Choroid plexus epithelial cell (primary cell): ENCODE measurements at regions not wholly inside any gene's neighbourhood (a gene's known extent, or its start where the extent isn't known, plus 50 kb on each side); places are given as distances from the start of the nearest gene placed in this dataset.

Experiments used
- DNase-seq: peaks from one replicate; pipeline ENCODE4 v3.0.0-alpha.2; 2010; ENCODE audit warnings: low read depth
- H3K4me3 ChIP-seq: 2 replicates; pipeline ENCODE4 v1.5.1; 2011; ENCODE audit warnings: low read depth, mild to moderate bottlenecking, control low read depth, low read length, moderate library complexity
- CTCF ChIP-seq: conservative IDR thresholded peaks from 2 replicates; pipeline ENCODE4 v1.5.1; 2011; ENCODE audit warnings: low read depth, mild to moderate bottlenecking, control low read depth, inconsistent platforms, low read length, moderate library complexity

DNA sequence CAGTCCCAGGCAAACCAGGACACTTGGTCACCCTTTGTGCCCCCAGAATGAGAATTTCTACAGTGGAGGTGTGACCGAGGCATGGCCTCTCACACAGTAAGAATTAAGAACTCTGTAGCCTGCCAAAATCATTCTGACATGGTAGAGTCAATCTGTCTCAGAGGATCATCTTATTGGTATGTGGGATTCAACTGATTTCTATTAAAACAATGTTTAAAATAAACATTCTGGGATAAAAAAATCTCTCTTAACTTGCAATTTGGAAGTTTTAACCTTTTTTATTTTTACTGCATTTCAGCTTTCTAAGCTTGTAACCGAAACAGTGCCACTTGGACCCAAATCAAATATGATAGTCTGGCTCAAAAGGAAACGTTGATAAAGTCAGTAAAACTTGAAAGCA is 165.4 kb upstream of the LDB2 start:
- peak; percentile 61 for DNase-seq
- TF ChIP-seq CTCF: no peak
- no peak overlapping the region for H3K4me3 ChIP-seq

DNA sequence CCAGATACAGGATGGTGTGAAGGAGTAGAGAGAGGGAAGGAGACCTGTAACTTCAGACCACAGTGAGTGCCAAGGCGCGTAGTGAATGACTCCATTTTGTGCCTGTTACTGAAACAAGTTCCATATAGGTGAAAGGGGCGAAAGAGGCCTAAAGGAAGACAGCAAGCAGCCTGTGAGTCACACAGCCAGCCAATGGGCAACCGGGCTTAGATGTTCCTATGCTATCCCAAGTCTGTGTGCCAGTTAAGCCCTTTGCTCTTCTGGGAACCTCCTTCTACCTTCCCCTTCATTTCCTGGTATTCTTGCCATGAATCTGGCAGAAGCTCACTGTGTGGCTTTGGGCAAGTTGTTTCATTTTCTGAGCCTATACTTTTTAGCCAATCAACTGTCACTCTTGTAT is 161.8 kb upstream of the LDB2 start:
- H3K4me3 ChIP-seq: no peak overlapping the region
- no peak for DNase-seq
- no peak for TF ChIP-seq CTCF

DNA sequence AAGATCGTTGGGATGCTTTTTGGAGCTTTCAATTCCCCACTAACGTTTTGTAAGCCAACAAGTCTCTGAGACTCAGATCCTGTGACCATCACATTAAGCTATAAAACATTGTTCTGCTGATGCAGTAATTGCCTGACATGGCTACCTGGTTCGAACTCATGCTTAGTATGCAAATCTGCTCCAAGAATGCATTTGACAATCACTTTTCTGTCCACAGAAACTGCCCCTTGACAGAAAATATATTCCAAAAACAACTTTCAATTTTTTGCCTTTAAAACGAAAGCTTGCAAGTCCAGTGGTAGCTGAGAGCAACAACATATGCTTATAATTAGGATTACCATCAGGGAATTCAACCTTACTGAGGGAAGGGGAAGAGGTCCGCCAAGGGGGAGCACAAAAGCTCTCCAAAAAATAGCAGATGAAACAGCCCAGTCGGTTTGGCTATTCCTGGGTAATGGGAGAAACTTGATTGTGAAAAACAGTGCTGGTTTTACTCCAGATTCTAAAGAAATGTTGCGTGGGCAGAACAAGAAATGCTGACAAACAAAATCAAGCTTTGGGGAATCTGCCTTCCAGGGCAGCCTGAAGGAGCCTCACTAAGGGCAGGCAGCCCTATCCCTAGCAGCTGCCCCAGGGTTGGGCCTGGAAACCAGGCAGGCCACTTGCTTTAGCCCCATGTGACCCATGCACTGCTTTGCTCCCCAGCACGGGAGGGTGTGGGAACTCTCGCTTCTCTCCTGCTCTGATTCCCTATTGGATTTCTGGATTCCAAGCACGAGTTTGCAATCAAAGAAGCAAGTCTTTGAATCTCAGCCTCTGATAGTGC is 160.7 kb upstream of the LDB2 start:
- no peak overlapping the region for H3K4me3 ChIP-seq
- peak; percentile 36 for DNase-seq
- no peak for TF ChIP-seq CTCF

DNA sequence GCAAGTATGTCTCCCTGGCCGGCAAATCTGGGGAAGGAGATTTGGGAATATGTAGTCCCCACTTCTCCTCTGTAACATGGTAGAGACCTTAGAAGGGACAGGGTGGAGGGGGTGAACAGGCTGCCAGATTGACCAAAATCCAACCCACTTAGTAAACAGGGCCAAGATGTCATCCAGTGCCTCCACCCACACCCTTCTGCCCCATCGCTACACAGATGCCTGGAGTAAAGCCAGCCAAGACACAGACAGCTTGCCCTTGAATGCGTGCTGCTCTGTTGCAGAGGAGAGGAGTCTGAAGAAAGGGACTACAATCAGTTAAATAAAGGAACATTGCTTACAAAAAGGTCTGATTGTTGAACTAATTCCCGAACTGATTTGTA is 160.1 kb upstream of the LDB2 start:
- TF ChIP-seq CTCF: no peak
- DNase-seq: peak; percentile 33
- no peak overlapping the region for H3K4me3 ChIP-seq

GRCh38 chr4:17057035-17057434 is 158.6 kb upstream of the LDB2 start:
- no peak for DNase-seq
- TF ChIP-seq CTCF: no peak
- H3K4me3 ChIP-seq: no peak overlapping the region

GRCh38 chr4:17055788-17056187 is 157.3 kb upstream of the LDB2 start:
- DNase-seq: peak; percentile 96
- TF ChIP-seq CTCF: no peak
- H3K4me3 ChIP-seq: no peak overlapping the region

DNA sequence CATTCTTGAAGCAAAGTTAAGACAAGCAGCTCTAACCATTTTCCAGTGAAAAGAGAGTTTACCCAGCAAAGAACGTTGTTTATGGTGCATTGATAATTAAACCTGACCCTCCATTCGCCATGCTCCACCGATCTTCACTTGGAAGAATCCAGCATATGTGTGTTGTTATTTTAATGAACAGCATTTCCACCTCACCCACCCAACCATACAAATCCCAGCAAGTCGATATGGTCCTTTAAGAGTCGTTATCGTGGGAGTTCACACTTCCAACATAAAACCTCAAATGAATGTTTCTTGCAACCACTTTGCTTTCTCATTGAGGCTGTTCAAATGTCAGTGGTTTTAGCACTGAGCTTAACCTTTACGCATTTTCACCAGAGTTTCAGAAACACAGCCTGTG is 147.4 kb upstream of the LDB2 start:
- TF ChIP-seq CTCF: no peak
- no peak overlapping the region for H3K4me3 ChIP-seq
- DNase-seq: no peak
